Effector memory CD8-positive, alpha-beta T cell (primary cell): ENCODE measurements at regions not wholly inside any gene's neighbourhood (a gene's known extent, or its start where the extent isn't known, plus 50 kb on each side); places are given as distances from the start of the nearest gene placed in this dataset.
A peak's percentile ranks its signal among the peaks of the same experiment; 100 is the strongest.

Source experiments
- ATAC-seq: fragments of 150-1000 bp; cut with Tn5 transposase; replicated peaks from 2 replicates; pipeline ENCODE4 v1.10.0; 2021; ENCODE audit warnings: mild to moderate bottlenecking, moderate library complexity
- DNase-seq, 3 experiments: peaks; one replicate each; pipeline ENCODE4 v3.0.0; 2021
- H3K27ac Mint-ChIP-seq, 2 donors: one replicate each; pipeline ENCODE4 v1.8.0; 2022; ENCODE audit warnings: mild to moderate bottlenecking in 2 of 2, mixed read lengths in 2 of 2, moderate library complexity in 2 of 2
- H3K27me3 Mint-ChIP-seq, 2 donors: one replicate each; pipeline ENCODE4 v1.8.0; 2022; ENCODE audit warnings: mixed read lengths in 2 of 2
- H3K36me3 Mint-ChIP-seq: one replicate; pipeline ENCODE4 v1.8.0; 2022; ENCODE audit warnings: mild to moderate bottlenecking, moderate library complexity, mixed read lengths; ENCODE audit not compliant: insufficient read depth
- H3K4me1 Mint-ChIP-seq, 2 donors: one replicate each; pipeline ENCODE4 v1.8.0; 2022; ENCODE audit warnings: low read depth in 2 of 2, mixed read lengths in 2 of 2
- H3K4me3 Mint-ChIP-seq, 2 donors: one replicate each; pipeline ENCODE4 v1.8.0; 2022; ENCODE audit warnings: mild to moderate bottlenecking in 2 of 2, mixed read lengths in 2 of 2, moderate library complexity in 2 of 2
- H3K9me3 Mint-ChIP-seq, 2 donors: one replicate each; pipeline ENCODE4 v1.8.0; 2022; ENCODE audit warnings: mixed read lengths in 2 of 2

DNA sequence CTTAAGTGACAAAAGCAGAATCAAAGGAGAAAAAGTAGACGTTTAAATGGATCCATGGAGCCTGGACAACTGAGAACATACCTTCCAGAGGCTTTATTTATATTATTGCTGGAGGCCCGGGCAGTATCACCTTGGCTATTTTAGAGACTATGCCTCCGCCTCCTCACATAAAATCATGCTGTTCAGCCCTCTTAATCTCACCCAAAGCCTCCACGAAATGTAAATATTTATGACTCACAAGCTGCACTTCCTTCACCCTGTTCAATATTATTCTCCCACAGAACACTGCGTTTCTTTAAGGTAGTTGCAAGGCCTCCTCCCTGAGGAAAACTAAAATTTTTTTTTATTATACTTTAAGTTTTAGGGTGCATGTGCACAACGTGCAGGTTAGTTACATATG is 478.6 kb upstream of the ACVR2A start:
- H3K9me3 Mint-ChIP-seq = peaks cover 0 to 3% of the 10 kb centered on the region in 2 donors
- no peak overlapping the region for H3K27ac Mint-ChIP-seq
- ATAC-seq = no peak
- no peak for DNase-seq
- no peaks in the 10 kb centered on the region for H3K27me3 Mint-ChIP-seq
- no peak overlapping the region for H3K4me3 Mint-ChIP-seq
- H3K36me3 Mint-ChIP-seq = no peaks in the 10 kb centered on the region
- H3K4me1 Mint-ChIP-seq = peaks cover 4 to 8% of the 10 kb centered on the region in 2 donors

DNA sequence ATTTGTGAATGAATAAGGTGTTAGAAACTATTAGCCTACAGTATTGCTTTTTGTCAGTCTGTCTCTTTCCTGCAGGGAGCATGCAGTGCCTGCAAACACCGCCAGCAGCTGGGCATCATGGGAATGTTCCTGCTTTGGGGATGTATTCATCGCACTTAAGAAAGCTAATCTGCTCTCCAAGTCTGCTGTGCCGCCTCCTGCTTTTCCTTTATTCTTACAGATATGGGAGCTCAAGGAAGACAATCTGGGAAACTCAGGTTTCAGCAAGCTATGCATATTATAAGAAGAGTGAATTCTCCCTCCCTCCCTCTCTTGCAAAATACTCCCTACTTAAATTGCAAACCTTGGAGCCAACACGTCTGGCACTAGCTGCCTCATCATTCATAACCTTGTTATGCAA is 479.2 kb upstream of the ACVR2A start:
- ATAC-seq (no peak), DNase-seq (no peak)
- H3K9me3 Mint-ChIP-seq = peaks cover 0 to 3% of the 10 kb centered on the region in 2 donors
- H3K27ac Mint-ChIP-seq = no peak overlapping the region
- H3K27me3 Mint-ChIP-seq = no peaks in the 10 kb centered on the region
- no peak overlapping the region for H3K4me3 Mint-ChIP-seq
- no peaks in the 10 kb centered on the region for H3K36me3 Mint-ChIP-seq
- peaks cover 4 to 8% of the 10 kb centered on the region in 2 donors for H3K4me1 Mint-ChIP-seq

DNA sequence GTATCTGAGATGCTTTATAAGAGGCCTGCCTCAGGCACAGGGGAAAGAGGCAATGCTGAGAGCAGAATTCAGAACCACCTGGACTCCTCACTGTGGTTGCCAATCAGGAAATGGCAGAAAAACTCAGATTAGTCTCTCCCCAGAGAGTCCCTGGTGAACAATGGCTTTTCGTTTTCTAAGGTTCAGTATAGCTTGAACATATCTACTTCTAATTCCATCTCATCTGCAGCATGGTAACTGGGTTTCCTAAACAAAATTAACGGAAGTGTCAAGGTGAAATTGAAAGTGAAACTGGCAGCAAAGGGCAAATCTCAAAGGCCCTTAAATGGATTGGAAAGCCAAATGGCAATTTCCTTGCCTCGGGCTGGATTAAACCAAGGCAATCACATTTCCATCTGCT is 480.2 kb upstream of the ACVR2A start:
- no peak for DNase-seq
- H3K4me3 Mint-ChIP-seq = peak overlapping the region; percentile 39 to 44
- ATAC-seq = peak; percentile 27
- H3K36me3 Mint-ChIP-seq = no peaks in the 10 kb centered on the region
- peaks cover 0 to 3% of the 10 kb centered on the region in 2 donors for H3K9me3 Mint-ChIP-seq
- H3K27me3 Mint-ChIP-seq = no peaks in the 10 kb centered on the region
- peak overlapping the region in 1 of 2 donors; percentile 10 for H3K27ac Mint-ChIP-seq
- H3K4me1 Mint-ChIP-seq = peaks cover 4 to 8% of the 10 kb centered on the region in 2 donors

DNA sequence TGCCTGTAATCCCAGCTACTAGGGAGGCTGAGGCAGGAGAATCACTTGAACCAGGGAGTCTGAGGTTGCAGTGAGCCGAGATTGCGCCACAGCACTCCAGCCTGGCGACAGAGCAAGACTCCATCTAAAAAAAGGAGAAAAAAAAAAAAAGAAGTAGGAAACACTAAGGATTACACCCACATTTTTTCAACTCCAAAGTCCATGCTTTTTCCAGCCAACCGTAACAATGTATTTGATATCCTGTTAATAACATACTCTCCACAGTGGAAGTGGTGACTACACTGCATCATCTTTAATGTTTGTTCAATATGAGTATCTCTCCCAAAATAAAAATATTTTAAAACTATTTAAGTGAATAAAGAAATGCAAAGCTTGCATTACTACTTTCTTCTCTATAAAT is 481.6 kb upstream of the ACVR2A start:
- peaks cover 0 to 3% of the 10 kb centered on the region in 2 donors for H3K9me3 Mint-ChIP-seq
- H3K36me3 Mint-ChIP-seq = no peaks in the 10 kb centered on the region
- ATAC-seq = no peak
- DNase-seq = no peak
- no peak overlapping the region for H3K27ac Mint-ChIP-seq
- H3K4me1 Mint-ChIP-seq = peaks cover 4 to 8% of the 10 kb centered on the region in 2 donors
- H3K27me3 Mint-ChIP-seq = no peaks in the 10 kb centered on the region
- no peak overlapping the region for H3K4me3 Mint-ChIP-seq

DNA sequence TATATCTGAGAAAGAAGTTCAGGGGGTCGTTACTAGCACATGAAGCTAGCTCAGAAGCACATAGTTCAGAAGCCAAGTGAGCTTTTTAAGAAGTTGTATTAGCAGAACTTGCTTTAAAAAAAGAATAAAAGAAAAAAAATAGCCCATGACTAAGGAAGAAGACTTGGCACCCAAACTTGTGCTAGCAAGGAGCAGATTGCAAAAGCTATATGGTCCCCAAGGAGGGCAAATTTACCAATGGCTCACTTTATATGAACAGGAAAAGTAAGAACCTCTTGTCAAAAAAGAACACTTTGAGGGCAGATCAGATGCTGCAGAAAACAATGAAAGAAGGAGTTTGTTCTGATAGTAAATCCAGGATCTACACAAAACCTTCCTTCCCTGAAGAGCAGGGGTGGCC is 486.5 kb upstream of the ACVR2A start:
- Mint-ChIP-seq H3K36me3 (no peaks in the 10 kb centered on the region), H3K4me1 (no peaks in the 10 kb centered on the region)

DNA sequence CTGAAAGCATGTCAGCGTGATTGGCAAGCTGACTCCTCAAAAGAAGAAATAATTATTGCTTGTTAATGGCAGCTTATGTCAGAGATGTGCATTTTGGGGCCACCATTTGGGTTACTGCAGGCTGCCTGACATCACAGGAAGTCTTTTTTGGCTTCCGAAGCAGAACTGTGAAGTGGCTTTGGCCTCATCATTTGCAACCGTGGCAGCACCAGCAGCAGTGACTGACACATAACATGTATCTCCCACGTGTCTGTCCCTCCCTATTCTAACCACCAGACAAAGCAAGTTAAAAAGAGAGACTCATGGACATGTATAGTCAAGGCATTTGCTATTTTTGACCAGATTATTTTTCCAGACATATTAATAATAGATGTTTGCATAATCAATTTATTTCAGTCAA is 488.7 kb upstream of the ACVR2A start:
- peaks cover 3% of the 10 kb centered on the region for H3K36me3 Mint-ChIP-seq
- ATAC-seq = peak; percentile 56
- H3K9me3 Mint-ChIP-seq = peaks cover 0 to 3% of the 10 kb centered on the region in 2 donors
- no peak overlapping the region for H3K4me3 Mint-ChIP-seq
- no peak for DNase-seq
- H3K27me3 Mint-ChIP-seq = no peaks in the 10 kb centered on the region
- H3K4me1 Mint-ChIP-seq = no peaks in the 10 kb centered on the region
- H3K27ac Mint-ChIP-seq = no peak overlapping the region

More for the DNA sequence above, 486.5 kb upstream of the ACVR2A start:
- no peak for DNase-seq
- ATAC-seq = no peak
- no peak overlapping the region for H3K27ac Mint-ChIP-seq
- H3K27me3 Mint-ChIP-seq = no peaks in the 10 kb centered on the region
- H3K4me3 Mint-ChIP-seq = no peak overlapping the region
- H3K9me3 Mint-ChIP-seq = peaks cover 0 to 3% of the 10 kb centered on the region in 2 donors

DNA sequence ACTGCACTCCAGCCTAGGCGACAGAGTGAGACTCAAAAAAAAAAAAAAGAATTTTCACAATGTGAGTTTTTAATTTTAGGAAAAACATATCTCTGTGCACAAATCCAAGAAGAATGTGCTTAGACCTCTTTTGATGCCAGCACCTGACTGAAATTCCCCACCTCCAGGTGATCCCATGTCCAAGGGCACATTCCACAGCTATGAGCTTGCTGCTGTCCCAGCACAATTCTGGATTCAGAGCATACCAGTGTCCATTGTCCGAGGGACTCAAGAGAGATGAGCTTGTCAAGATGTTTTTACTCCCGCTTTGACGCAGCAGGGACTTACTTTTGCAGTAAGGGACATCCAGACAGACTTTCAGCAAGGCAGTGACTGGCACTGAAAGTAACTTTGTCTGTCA is 489.1 kb upstream of the ACVR2A start:
- no peaks in the 10 kb centered on the region for H3K4me1 Mint-ChIP-seq
- DNase-seq (no peak), ATAC-seq (no peak)
- no peak overlapping the region for H3K4me3 Mint-ChIP-seq
- peaks cover 0 to 3% of the 10 kb centered on the region in 2 donors for H3K9me3 Mint-ChIP-seq
- H3K27ac Mint-ChIP-seq = no peak overlapping the region
- no peaks in the 10 kb centered on the region for H3K27me3 Mint-ChIP-seq
- H3K36me3 Mint-ChIP-seq = peaks cover 3% of the 10 kb centered on the region

DNA sequence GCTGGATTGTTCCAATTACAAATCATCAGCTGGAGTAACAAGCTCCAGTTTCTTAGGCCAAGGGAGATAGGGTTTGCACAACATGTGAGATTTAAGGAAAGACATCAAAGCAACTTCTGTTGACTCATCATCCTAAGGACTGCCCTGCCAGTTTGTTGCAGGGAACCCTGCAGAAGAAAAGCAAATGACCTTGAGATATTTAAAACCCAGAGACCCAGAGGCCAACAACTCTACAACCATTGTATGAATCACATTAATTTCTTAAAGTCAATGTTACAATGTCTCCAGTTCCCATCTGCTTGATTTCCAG is 491.8 kb upstream of the ACVR2A start:
- ATAC-seq = no peak
- H3K4me3 Mint-ChIP-seq = no peak overlapping the region
- peaks cover 3% of the 10 kb centered on the region for H3K36me3 Mint-ChIP-seq
- H3K27me3 Mint-ChIP-seq = no peaks in the 10 kb centered on the region
- H3K4me1 Mint-ChIP-seq = no peaks in the 10 kb centered on the region
- no peak for DNase-seq
- no peak overlapping the region for H3K27ac Mint-ChIP-seq
- peaks cover 0 to 3% of the 10 kb centered on the region in 2 donors for H3K9me3 Mint-ChIP-seq

DNA sequence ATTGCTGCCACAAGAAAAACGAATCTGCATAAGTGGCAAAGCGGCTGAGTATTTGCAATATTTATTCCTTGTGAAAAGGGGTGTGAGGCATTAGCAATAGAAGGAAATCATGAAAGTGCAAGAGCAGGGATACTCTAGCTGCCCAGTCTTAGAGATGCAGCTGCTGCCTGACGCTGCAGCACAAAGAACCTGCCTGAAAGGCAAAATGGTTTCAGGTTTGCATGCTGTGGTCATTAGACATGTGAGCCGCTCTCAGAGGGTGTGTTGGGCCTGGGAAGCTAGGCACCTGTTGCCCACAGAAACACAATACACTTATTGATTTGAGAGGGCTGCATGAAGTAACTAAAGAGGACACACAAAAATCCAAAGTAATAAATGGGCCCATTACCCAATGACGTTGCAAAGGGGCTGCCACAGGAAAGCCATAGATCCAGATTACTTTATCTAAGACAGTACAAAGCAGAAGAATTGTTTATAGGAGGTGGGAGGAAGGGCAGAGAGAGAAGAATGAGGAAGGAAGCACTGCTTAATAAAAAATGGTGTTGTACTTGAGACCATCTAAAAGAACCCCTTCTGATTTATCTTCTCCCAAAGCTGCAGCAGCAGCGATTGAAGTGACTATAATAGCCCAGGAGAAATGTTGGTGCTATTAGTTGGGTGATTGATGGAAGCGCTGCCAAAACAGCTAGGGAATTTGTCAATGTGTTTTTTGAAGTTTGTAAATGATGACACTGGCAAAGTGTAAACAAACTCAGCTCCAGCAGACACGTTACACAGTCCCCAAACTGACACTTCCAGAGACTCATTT is 492.4 kb upstream of the ACVR2A start:
- no peak for ATAC-seq
- no peak overlapping the region for H3K27ac Mint-ChIP-seq
- no peak overlapping the region for H3K4me3 Mint-ChIP-seq
- no peaks in the 10 kb centered on the region for H3K9me3 Mint-ChIP-seq
- H3K36me3 Mint-ChIP-seq = peaks cover 3% of the 10 kb centered on the region
- no peaks in the 10 kb centered on the region for H3K4me1 Mint-ChIP-seq
- DNase-seq = no peak
- H3K27me3 Mint-ChIP-seq = no peaks in the 10 kb centered on the region

DNA sequence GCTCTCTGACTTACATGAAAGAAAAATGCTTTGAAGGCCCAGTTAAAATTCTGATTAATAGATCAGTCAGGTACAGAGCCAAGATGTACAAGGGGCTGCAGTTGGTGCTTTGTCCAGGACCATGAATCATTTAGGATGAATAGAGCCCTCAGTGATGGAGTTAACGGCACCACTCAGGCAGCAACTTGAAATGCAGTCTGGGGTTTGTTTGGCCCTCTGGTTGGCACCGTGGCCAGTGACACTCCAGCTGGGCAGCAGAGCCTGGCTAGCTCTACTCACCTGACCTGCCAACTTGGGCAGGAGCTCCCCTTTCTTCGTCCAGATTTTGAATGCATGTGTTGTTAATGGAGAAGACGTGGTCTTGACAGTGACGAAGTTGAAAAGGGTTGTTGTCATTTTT is 493.0 kb upstream of the ACVR2A start:
- H3K4me1 Mint-ChIP-seq = no peaks in the 10 kb centered on the region
- no peak for ATAC-seq
- peaks cover 3% of the 10 kb centered on the region for H3K36me3 Mint-ChIP-seq
- H3K27ac Mint-ChIP-seq = no peak overlapping the region
- no peaks in the 10 kb centered on the region for H3K27me3 Mint-ChIP-seq
- DNase-seq = no peak
- no peaks in the 10 kb centered on the region for H3K9me3 Mint-ChIP-seq
- no peak overlapping the region for H3K4me3 Mint-ChIP-seq

DNA sequence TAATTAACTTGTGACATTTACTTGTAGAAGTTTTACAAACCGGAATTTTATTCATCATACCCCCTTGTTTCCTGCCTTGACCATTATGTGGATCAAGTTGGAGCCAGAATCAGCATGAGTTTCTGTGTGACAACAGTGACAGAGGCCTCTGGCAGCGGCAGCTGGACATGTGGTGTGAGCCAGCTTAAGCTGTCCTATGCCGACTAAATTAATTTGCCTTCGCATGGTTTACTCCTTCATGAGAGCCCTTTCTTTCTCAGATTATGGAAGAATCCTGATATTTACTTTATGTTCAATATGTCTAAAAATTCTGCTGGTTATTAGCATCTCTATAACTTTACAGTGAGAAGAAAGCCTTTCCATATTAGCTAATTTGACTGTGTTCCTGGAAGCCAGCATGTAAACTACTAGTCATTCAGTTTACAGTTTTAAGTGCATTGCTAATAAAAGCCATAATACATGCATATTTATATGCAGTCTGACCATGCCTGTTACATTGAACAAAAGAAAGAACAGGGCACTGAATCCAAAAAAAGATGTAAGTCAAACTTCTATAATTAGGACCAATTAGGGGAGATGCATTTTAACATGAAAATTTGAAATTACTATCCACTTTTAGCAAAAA is 495.8 kb upstream of the ACVR2A start:
- DNase-seq (no peak), ATAC-seq (no peak)
- no peak overlapping the region for H3K27ac Mint-ChIP-seq
- H3K4me3 Mint-ChIP-seq = no peak overlapping the region
- H3K36me3 Mint-ChIP-seq = peaks cover 3% of the 10 kb centered on the region
- no peaks in the 10 kb centered on the region for H3K27me3 Mint-ChIP-seq
- no peaks in the 10 kb centered on the region for H3K4me1 Mint-ChIP-seq
- peaks cover 2 to 8% of the 10 kb centered on the region in 2 donors for H3K9me3 Mint-ChIP-seq

DNA sequence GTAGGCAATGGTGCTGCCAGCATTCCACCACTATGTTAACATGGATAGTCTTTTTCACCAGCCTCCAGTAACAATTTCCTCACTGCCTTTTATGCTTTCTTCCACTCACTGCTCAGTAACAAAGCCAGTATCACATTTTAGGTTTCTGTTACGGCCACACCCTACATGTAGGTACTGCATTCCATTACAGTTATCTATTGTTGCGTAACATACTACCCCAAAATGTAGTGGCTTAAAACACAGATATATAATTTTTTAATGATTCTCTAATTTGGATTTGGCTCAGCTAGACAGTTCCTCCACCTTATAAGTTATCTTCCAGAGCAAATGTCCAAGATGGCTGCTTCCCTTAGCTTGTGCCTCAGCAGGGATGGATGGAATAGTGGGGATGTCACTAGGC is 498.7 kb upstream of the ACVR2A start:
- H3K9me3 Mint-ChIP-seq = peaks cover 2 to 8% of the 10 kb centered on the region in 2 donors
- no peak overlapping the region for H3K27ac Mint-ChIP-seq
- ATAC-seq (no peak), DNase-seq (no peak)
- no peaks in the 10 kb centered on the region for H3K27me3 Mint-ChIP-seq
- H3K36me3 Mint-ChIP-seq = no peaks in the 10 kb centered on the region
- no peak overlapping the region for H3K4me3 Mint-ChIP-seq
- no peaks in the 10 kb centered on the region for H3K4me1 Mint-ChIP-seq

DNA sequence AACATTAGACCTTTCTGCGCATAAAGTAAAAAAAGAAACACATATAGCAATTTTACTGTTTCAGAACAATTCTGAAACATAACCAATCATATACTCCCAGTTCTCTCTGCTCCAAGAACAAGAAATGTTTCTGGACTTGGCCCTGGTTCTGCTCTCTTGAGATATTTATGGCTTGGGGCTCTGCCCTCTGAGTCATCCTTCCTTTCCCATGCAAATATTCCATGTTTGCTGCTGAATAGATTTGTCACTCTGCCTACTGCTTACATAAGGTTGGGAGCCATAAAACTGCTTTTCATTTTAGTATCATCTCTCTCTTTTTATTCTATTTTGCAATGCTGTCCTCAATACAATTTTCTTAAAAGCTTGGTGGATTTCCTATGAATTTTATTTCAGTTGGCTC is 499.6 kb upstream of the ACVR2A start:
- DNase-seq = no peak
- Mint-ChIP-seq H3K36me3 (no peaks in the 10 kb centered on the region), H3K27ac (no peak overlapping the region), H3K9me3 (peaks cover 2 to 8% of the 10 kb centered on the region in 2 donors), H3K27me3 (no peaks in the 10 kb centered on the region), H3K4me1 (no peaks in the 10 kb centered on the region), H3K4me3 (no peak overlapping the region)
- ATAC-seq = no peak

DNA sequence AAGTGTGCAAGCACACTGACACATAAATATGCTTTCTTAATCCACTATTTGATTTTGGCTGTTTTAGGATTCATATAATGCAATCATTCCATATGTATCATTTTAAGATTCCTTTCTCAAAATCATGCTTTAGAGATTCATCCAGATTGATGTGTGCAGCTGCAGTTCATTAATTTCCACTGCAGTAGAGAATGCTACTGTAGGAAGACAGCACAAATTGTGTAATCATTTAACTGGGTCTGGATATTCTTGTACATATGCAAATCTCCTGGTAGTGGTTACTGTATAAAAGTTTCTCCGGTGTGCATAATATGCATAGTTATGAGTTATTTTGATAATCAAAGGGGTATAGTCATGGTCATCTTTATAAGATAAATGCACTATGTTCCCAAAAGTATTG is 502.5 kb upstream of the ACVR2A start:
- H3K27ac Mint-ChIP-seq = no peak overlapping the region
- DNase-seq (no peak), ATAC-seq (no peak)
- H3K27me3 Mint-ChIP-seq = no peaks in the 10 kb centered on the region
- no peaks in the 10 kb centered on the region for H3K4me1 Mint-ChIP-seq
- no peaks in the 10 kb centered on the region for H3K36me3 Mint-ChIP-seq
- H3K9me3 Mint-ChIP-seq = peaks cover 2 to 8% of the 10 kb centered on the region in 2 donors
- H3K4me3 Mint-ChIP-seq = no peak overlapping the region
